WI38 (cell line): ENCODE measurements at regions not wholly inside any gene's neighbourhood (a gene's known extent, or its start where the extent isn't known, plus 50 kb on each side); places are given as distances from the start of the nearest gene placed in this dataset.

ENCODE experiments used
- H3K4me3 ChIP-seq: 2 replicates; pipeline ENCODE4 v1.5.1; 2011; ENCODE audit warnings: low read depth, mild to moderate bottlenecking, control low read depth, low read length
- CTCF ChIP-seq: IDR thresholded peaks from 2 replicates; pipeline ENCODE4 v1.5.1; 2012; ENCODE audit warnings: low read depth, mild to moderate bottlenecking, control low read depth, low read length

GRCh38 chr16:64308721-64309120, 813.1 kb downstream of the CDH11 start:
- TF ChIP-seq CTCF: no peak
- H3K4me3 ChIP-seq: no peak overlapping the region

GRCh38 chr16:64307431-64307830, 814.4 kb downstream of the CDH11 start:
- no peak overlapping the region for H3K4me3 ChIP-seq
- no peak for TF ChIP-seq CTCF

- no peak for TF ChIP-seq CTCF
- no peak overlapping the region for H3K4me3 ChIP-seq
These were observed 816.2 kb downstream of the CDH11 start for GRCh38 chr16:64305663-64306062.

- H3K4me3 ChIP-seq: no peak overlapping the region
- TF ChIP-seq CTCF: no peak
These were observed 816.9 kb downstream of the CDH11 start for GRCh38 chr16:64304951-64305350.

- H3K4me3 ChIP-seq: no peak overlapping the region
- TF ChIP-seq CTCF: no peak
These were observed 817.5 kb downstream of the CDH11 start for GRCh38 chr16:64304396-64304795.

GRCh38 chr16:64297863-64298600, 823.8 kb downstream of the CDH11 start:
- no peak for TF ChIP-seq CTCF
- H3K4me3 ChIP-seq: no peak overlapping the region

GRCh38 chr16:64295466-64295865, 826.4 kb downstream of the CDH11 start:
- TF ChIP-seq CTCF: no peak
- no peak overlapping the region for H3K4me3 ChIP-seq
